Activated T-cell treated with anti-CD3 and anti-CD28 coated beads, Interleukin-2, amount 50 U/mL, for 24 hours (primary cell): ENCODE measurements at regions not wholly inside any gene's neighbourhood (a gene's known extent, or its start where the extent isn't known, plus 50 kb on each side); places are given as distances from the start of the nearest gene placed in this dataset.

Experiments
- DNase-seq: peaks from one replicate; pipeline ENCODE4 v3.0.0-alpha.2; 2020
- H3K27ac Mint-ChIP-seq: 2 replicates; pipeline ENCODE4 v1.8.0; 2020; ENCODE audit warnings: mild to moderate bottlenecking, mixed read lengths
- H3K27me3 Mint-ChIP-seq: 2 replicates; pipeline ENCODE4 v1.8.0; 2020; ENCODE audit warnings: mixed read lengths
- H3K36me3 Mint-ChIP-seq: 2 replicates; pipeline ENCODE4 v1.8.0; 2020; ENCODE audit warnings: low read depth, mixed read lengths
- H3K4me1 Mint-ChIP-seq: 2 replicates; pipeline ENCODE4 v1.8.0; 2020; ENCODE audit warnings: low read depth, mixed read lengths
- H3K4me3 Mint-ChIP-seq: 2 replicates; pipeline ENCODE4 v1.8.0; 2020; ENCODE audit warnings: mild to moderate bottlenecking, moderate library complexity, mixed read lengths
- H3K9me3 Mint-ChIP-seq: 2 replicates; pipeline ENCODE4 v1.8.0; 2020; ENCODE audit warnings: mixed read lengths

DNA sequence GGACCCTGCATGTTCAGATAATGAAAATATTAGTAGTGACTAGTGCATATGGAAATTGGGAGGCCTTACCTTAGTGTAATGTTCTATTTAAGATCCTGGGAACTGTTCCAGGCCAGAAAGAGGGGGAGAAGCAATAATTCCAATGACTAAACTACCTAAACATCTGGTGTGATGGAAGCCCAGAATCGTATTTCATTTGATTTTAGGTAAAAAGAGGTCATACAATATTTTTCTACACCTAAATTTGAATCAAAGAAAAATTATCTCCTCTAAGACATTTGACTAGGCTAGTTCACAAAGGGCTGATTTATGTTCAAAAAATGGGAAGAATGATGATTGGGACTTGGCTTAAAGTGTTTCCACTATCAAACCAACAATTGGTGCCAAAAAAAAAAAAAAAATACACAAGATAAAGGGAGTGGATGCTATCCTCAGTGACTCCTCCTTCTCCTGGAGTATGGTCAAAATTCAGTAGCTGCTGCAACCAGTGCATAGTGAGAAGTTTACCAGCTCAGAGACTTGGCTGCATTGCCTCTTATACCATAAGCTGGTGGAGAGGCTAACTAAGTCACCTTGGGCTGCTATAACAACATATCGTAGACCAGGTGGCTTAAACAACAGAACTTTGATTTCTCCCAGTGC lies 1038.3 kb upstream of the ACVR2A start:
- Mint-ChIP-seq H3K4me3 (no peak overlapping the region), H3K36me3 (no peaks in the 10 kb centered on the region), H3K27ac (no peak overlapping the region), H3K9me3 (peaks cover 6% of the 10 kb centered on the region), H3K27me3 (no peaks in the 10 kb centered on the region), H3K4me1 (no peaks in the 10 kb centered on the region)
- DNase-seq, result no peak

DNA sequence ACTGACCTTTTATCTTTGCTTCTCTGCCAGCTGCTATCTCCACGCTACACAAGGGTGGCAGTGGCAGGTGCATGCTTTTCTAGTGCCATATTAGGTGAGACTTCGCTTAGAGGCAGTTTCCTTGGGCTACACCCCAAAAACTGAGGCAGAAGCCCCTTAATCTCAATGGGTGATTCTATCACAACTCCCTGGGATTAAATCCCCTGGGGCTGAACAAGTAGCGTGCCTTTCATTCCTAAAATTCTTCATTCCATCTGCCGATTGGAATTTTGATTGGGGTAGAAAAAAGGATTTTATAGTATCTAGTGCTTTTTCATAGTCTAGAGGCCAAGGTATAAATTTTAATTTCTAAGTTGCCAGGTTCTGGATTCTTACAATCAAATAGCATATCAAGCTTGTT lies 1040.5 kb upstream of the ACVR2A start:
- DNase-seq, result no peak
- H3K36me3 Mint-ChIP-seq, result no peaks in the 10 kb centered on the region
- peaks cover 4% of the 10 kb centered on the region for H3K9me3 Mint-ChIP-seq
- no peak overlapping the region for H3K4me3 Mint-ChIP-seq
- no peaks in the 10 kb centered on the region for H3K27me3 Mint-ChIP-seq
- no peak overlapping the region for H3K27ac Mint-ChIP-seq
- H3K4me1 Mint-ChIP-seq, result no peaks in the 10 kb centered on the region

DNA sequence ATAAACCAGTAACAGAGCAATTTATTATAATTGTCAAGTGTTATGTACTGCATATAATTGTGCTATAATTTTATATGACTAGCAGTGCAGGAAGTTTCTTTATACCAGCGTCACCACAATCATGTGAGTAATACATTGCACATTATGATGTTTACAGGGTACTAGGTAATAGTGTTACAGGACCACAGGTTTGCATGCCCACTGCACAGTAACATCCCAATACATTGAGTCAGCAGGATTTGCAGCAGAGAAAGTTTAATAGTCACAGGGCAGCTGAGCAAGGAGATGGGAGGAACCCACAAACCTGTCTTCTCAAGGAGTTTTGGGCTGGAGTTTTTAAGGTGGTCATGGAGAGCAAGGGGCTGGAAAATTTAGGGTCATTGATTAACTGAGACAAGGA lies 1042.9 kb upstream of the ACVR2A start:
- Mint-ChIP-seq H3K27me3 (no peaks in the 10 kb centered on the region), H3K9me3 (peaks cover 4% of the 10 kb centered on the region), H3K4me3 (no peak overlapping the region), H3K27ac (no peak overlapping the region), H3K36me3 (no peaks in the 10 kb centered on the region), H3K4me1 (no peaks in the 10 kb centered on the region)
- no peak for DNase-seq

DNA sequence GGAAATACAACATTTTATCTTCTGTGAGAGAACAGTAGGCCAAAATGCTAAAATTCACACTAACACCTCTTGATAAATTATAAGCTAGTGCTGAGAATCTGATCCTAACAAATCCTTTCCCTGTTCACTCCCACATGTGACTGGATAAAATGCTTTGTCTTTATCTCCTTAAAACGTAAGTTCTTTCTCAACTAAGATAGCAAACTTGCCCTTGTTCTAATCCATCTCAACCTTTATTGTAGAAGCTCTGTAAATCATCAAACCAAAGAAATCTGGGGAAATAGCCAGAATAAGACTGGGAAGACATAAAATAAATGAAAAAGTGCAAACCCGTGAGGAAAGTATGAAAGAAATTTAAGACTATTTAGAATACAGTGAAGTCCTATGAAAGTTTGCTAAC lies 1058.4 kb upstream of the ACVR2A start:
- H3K36me3 Mint-ChIP-seq, result no peaks in the 10 kb centered on the region
- H3K27ac Mint-ChIP-seq, result no peak overlapping the region
- peaks cover 12% of the 10 kb centered on the region for H3K9me3 Mint-ChIP-seq
- no peaks in the 10 kb centered on the region for H3K4me1 Mint-ChIP-seq
- no peak overlapping the region for H3K4me3 Mint-ChIP-seq
- DNase-seq, result no peak
- peaks cover 2% of the 10 kb centered on the region for H3K27me3 Mint-ChIP-seq

DNA sequence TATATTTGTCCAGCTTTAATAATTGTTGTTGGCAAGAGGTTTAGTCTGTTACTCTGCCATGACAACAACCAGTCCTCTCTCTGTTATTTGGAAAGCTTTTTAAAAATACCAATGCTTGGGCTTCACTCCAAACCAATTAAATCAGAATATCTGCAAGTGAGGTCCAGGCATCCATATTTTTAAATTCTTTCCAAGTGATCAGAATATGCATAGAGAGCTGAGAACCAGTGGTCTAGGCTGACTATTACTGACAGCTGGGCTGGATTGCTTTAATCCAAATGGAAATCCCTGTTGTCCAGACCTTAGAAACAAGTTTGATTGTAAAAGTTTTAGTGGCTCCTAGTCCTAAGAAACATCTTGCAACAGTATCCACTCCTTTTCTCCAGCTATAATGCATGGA lies 1059.7 kb upstream of the ACVR2A start:
- H3K9me3 Mint-ChIP-seq, result peaks cover 12% of the 10 kb centered on the region
- DNase-seq, result no peak
- no peaks in the 10 kb centered on the region for H3K4me1 Mint-ChIP-seq
- H3K4me3 Mint-ChIP-seq, result no peak overlapping the region
- H3K36me3 Mint-ChIP-seq, result no peaks in the 10 kb centered on the region
- peaks cover 2% of the 10 kb centered on the region for H3K27me3 Mint-ChIP-seq
- no peak overlapping the region for H3K27ac Mint-ChIP-seq

DNA sequence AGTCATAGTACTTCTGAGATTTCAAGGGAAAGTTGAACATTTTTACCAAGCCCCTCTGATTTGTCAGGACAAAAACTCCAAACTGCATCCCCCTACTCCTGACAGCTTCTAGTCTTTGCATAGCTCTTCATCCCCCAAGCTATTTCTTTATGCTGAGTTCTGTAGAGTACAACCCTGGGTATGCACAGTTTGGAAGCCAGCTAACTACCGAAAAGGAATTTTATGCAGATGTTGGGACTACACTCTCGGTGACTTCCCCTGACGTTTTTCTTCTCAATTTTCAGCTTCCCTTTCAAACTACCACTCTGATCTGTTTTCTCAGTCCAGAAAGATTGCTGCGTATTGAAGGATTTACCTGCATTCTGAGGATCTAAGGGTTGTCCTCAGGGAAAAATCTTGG lies 1060.2 kb upstream of the ACVR2A start:
- Mint-ChIP-seq H3K9me3 (peaks cover 12% of the 10 kb centered on the region), H3K27me3 (peaks cover 2% of the 10 kb centered on the region), H3K36me3 (no peaks in the 10 kb centered on the region), H3K27ac (no peak overlapping the region), H3K4me1 (no peaks in the 10 kb centered on the region), H3K4me3 (no peak overlapping the region)
- no peak for DNase-seq

DNA sequence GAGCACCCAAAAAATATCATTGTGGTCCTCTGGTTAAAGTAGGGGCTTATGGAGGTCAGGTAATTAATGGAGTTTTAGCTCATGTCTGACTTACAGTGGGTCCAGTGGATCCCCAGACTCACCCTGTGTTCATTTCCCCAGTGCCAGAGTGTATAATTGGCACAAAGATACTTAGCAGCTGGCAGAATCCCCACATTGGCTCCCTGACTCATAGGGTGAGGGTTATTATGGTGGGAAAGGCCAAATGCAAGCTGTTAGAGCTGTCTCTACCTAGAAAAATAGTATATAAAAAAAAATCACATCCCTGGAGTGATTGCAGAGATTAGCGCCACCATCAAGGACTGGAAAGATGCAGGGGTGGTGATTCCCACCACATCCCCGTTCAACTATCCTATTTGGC lies 1067.6 kb upstream of the ACVR2A start:
- H3K36me3 Mint-ChIP-seq, result no peaks in the 10 kb centered on the region
- no peak overlapping the region for H3K4me3 Mint-ChIP-seq
- no peaks in the 10 kb centered on the region for H3K27me3 Mint-ChIP-seq
- H3K4me1 Mint-ChIP-seq, result no peaks in the 10 kb centered on the region
- no peak for DNase-seq
- peaks cover 5% of the 10 kb centered on the region for H3K9me3 Mint-ChIP-seq
- H3K27ac Mint-ChIP-seq, result no peak overlapping the region

DNA sequence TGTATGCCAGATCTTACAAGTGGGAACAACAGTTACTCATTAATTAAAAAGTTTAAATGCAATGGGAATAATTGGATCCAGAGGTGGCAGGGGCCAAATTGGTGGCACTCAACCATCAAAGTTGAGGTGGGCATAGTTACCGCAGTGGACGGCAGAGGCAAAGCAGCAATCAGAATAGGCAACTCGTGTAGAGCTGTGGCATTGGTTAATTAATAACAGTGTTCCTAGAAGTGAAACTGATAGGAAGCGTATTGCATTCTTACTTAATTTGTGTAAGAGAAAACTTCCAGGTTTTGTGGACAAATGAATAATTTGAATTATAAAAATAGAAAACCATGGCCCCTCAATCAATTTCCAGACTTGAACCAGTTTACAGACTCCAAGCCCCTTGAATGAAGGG lies 1068.2 kb upstream of the ACVR2A start:
- DNase-seq, result no peak
- Mint-ChIP-seq H3K9me3 (peaks cover 5% of the 10 kb centered on the region), H3K36me3 (no peaks in the 10 kb centered on the region), H3K4me3 (no peak overlapping the region), H3K27ac (no peak overlapping the region), H3K27me3 (no peaks in the 10 kb centered on the region), H3K4me1 (no peaks in the 10 kb centered on the region)

DNA sequence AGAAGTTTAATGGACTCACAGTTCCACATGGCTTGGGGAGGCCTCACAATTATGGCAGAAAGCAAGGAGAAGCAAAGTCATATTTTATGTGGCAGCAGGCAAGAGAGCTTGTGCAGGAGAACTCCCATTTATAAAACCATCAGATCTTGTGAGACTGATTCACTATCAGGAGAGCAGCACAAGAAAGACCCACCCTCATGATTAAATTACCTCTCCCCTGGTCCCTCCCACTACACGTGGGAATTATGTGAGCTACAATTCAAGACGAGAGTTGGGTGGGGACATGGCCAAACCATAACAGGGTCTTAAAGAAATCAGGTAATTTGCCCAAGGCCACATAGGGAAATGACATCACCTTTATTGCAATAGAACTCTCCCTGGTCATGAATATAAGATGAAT lies 1073.3 kb upstream of the ACVR2A start:
- H3K27ac Mint-ChIP-seq, result no peak overlapping the region
- DNase-seq, result no peak

DNA sequence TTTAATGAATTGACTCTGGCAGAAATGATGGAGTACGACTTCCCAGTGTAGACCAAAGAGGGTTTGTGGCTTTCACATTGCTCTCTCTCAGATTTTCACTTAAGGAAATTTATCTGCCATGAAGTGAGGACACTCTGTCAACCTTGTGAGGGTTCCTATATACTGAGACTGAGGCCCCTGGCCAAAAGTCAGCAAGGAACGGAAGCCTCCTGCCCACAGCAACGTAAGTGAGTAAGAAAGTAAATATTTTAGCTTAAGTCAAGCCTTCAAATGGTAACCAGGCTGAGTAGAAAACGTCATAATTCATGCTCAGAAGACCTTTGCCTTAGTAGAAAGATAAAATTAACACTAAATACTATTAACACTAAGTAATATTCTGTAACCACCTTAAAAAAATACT lies 1080.5 kb upstream of the ACVR2A start:
- no peaks in the 10 kb centered on the region for H3K4me1 Mint-ChIP-seq
- H3K36me3 Mint-ChIP-seq, result no peaks in the 10 kb centered on the region
- H3K27ac Mint-ChIP-seq, result no peak overlapping the region
- peaks cover 3% of the 10 kb centered on the region for H3K9me3 Mint-ChIP-seq
- no peak for DNase-seq
- no peak overlapping the region for H3K4me3 Mint-ChIP-seq
- H3K27me3 Mint-ChIP-seq, result no peaks in the 10 kb centered on the region

More for the DNA sequence above, 1073.3 kb upstream of the ACVR2A start:
- Mint-ChIP-seq H3K4me3 (no peak overlapping the region), H3K27me3 (no peaks in the 10 kb centered on the region), H3K9me3 (peaks cover 1% of the 10 kb centered on the region), H3K36me3 (no peaks in the 10 kb centered on the region), H3K4me1 (no peaks in the 10 kb centered on the region)

DNA sequence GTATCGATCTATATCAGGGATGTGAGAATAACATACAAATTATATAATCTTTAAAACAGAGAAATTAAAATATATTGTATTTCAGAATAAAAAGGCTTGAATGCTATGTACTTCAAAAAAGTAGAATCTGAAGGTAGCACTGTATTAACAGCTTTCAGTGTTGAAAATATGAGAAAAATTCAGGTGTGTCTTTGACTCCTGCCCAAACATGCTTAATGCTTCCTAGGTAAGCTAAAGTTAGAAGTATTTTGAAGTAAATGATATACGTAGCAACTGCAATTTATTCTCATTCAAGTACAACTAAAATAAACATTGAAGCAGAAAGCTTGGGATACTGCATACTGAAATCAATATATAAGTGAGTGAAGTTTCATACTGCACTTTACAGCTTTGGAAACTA lies 1082.0 kb upstream of the ACVR2A start:
- H3K4me3 Mint-ChIP-seq, result no peak overlapping the region
- H3K36me3 Mint-ChIP-seq, result no peaks in the 10 kb centered on the region
- DNase-seq, result no peak
- H3K27ac Mint-ChIP-seq, result no peak overlapping the region
- H3K27me3 Mint-ChIP-seq, result no peaks in the 10 kb centered on the region
- H3K4me1 Mint-ChIP-seq, result no peaks in the 10 kb centered on the region
- peaks cover 3% of the 10 kb centered on the region for H3K9me3 Mint-ChIP-seq

DNA sequence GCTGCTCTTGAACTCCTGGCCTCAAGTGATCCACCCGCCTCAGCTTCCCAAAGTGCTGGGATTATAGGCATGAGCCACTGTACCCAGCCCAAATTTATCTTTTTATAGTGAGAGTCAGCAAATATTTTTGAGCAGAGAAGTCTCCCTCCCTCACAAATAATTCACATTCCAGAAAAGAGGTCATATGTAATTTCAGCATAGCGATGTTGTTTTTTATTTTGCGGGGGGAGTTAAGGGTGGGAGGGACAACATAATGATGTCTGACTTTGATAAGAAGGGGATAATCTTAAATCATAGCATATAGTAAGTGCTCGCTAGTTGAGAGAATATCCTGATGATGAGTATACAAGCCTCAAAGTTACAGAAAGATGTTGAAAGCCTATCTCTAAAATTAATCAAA lies 1090.2 kb upstream of the ACVR2A start:
- Mint-ChIP-seq H3K4me3 (no peak overlapping the region), H3K4me1 (no peaks in the 10 kb centered on the region), H3K36me3 (no peaks in the 10 kb centered on the region), H3K9me3 (no peaks in the 10 kb centered on the region), H3K27me3 (no peaks in the 10 kb centered on the region), H3K27ac (no peak overlapping the region)
- DNase-seq, result no peak

DNA sequence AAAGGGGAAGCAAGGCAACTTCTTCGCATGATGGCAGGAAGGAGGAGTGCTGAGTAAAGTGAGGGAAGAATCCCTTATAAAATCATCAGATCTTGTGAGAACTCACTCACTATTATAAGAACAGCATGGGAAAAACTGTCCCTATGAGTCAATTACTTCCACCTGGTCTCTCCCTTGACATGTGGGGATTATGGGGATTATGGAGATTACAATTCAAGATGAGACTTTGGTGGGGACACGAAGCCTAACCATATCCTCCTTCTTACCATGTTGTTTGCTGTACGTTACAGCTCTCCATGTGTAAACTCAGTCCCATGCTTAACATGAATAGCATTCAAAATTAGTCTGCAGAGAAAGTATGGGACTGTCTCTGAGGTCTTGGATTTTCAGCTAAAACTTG lies 1096.8 kb upstream of the ACVR2A start:
- Mint-ChIP-seq H3K9me3 (no peaks in the 10 kb centered on the region), H3K36me3 (no peaks in the 10 kb centered on the region), H3K27ac (no peak overlapping the region), H3K4me3 (no peak overlapping the region), H3K4me1 (no peaks in the 10 kb centered on the region), H3K27me3 (no peaks in the 10 kb centered on the region)
- no peak for DNase-seq

DNA sequence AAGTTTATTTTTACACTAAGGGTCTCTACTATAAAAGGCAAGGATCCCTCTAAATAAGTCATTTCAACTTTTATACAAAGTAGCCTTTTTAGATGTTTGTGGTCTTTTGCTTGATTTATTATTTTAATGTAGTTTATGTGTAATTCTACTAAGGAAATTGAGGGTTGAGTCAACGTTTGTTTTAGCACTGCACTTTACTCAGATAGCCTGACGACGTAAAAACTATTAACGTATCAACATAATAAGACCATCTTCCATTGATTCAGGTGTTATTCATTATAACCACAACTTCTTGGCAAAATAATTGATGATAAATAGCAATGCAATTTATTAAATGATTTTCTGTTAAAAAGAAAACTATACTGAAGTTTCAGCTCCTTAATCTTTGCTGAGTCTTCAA lies 1103.6 kb upstream of the ACVR2A start:
- H3K27ac Mint-ChIP-seq, result no peak overlapping the region
- no peaks in the 10 kb centered on the region for H3K4me1 Mint-ChIP-seq
- no peaks in the 10 kb centered on the region for H3K36me3 Mint-ChIP-seq

DNA sequence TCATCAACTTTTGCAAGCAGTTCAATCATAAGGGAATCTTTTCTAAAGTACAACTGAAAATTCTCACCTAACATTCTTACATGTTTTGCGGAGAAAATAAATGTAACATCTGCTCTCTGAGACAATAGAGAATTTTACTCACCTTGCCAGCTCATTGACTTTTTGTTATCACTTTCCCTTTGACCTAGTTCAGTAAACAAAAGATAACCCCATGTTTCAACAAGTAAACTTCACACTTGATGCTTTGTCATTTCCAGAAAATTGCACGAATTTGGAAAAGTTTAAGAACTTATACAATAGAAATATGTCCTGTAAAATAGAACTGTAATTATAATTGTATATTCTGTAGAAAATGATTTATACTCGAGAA lies 1110.0 kb upstream of the ACVR2A start:
- Mint-ChIP-seq H3K4me1 (no peaks in the 10 kb centered on the region), H3K27me3 (no peaks in the 10 kb centered on the region), H3K9me3 (no peaks in the 10 kb centered on the region), H3K4me3 (no peak overlapping the region), H3K36me3 (no peaks in the 10 kb centered on the region), H3K27ac (no peak overlapping the region)
- no peak for DNase-seq

More for the DNA sequence above, 1103.6 kb upstream of the ACVR2A start:
- no peak for DNase-seq
- Mint-ChIP-seq H3K27me3 (no peaks in the 10 kb centered on the region), H3K9me3 (peaks cover 2% of the 10 kb centered on the region), H3K4me3 (no peak overlapping the region)
